Activated naive CD8-positive, alpha-beta T cell (primary cell): ENCODE measurements at regions not wholly inside any gene's neighbourhood (a gene's known extent, or its start where the extent isn't known, plus 50 kb on each side); places are given as distances from the start of the nearest gene placed in this dataset.
"Not testable (repeated sequence)": the region's sequence is repeated elsewhere in the genome, so short reads cannot be mapped to it uniquely, and the experiment has no call there.

ENCODE experiments used
- H3K27ac Mint-ChIP-seq: one replicate; pipeline ENCODE4 v1.8.0; 2021; ENCODE audit warnings: mixed read lengths
- H3K27me3 Mint-ChIP-seq: one replicate; pipeline ENCODE4 v1.8.0; 2021; ENCODE audit warnings: mixed read lengths
- H3K36me3 Mint-ChIP-seq: one replicate; pipeline ENCODE4 v1.8.0; 2021; ENCODE audit warnings: mixed read lengths
- H3K4me1 Mint-ChIP-seq: one replicate; pipeline ENCODE4 v1.8.0; 2021; ENCODE audit warnings: low read depth, mixed read lengths
- H3K4me3 Mint-ChIP-seq: one replicate; pipeline ENCODE4 v1.8.0; 2021; ENCODE audit warnings: mild to moderate bottlenecking, mixed read lengths
- H3K9me3 Mint-ChIP-seq: one replicate; pipeline ENCODE4 v1.8.0; 2021; ENCODE audit warnings: low read depth, mixed read lengths

DNA sequence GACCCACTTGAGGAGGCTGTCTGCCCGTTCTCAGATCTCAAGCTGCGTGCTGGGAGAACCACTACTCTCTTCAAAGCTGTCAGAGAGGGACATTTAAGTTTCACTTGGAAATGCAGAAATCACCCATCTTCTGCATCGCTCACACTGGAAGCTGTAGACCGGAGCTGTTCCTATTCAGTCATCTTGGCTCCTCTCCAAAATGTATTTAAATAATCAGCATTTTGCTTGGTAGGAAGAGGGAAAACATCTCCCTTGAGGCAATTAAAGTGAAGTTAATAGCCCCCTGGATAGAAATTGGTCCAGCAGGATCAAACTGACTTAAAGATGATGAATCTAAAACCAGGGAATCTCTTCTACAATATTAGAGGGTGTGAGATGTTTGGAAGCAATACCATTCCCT, 151.7 kb downstream of the CSNK2A3 start:
- not testable (repeated sequence) for H3K4me3 Mint-ChIP-seq, H3K36me3 Mint-ChIP-seq, H3K4me1 Mint-ChIP-seq, H3K9me3 Mint-ChIP-seq, H3K27ac Mint-ChIP-seq
- peaks cover 11% of the 10 kb centered on the region for H3K27me3 Mint-ChIP-seq

DNA sequence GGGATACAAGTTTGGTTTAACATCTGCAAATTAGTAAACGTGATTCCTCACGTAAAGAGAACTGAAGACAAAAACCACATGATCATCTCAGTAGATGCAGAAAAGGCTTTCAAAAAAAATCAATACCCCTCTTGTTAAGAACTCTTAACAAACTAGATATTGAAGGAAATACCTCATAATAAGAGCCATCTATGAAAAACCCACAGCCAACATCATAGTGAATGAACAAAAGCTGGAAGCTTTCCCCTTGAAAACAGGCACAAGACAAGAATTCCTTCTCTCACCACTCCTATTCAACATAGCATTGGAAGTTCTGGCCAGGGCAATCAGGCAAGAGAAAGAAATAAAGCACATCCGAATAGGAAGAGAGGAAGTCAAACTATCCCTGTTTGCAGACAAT, 160.5 kb downstream of the CSNK2A3 start:
- Mint-ChIP-seq H3K27me3 (peaks cover 5% of the 10 kb centered on the region), H3K9me3 (peaks cover 19% of the 10 kb centered on the region), H3K4me1 (no peaks in the 10 kb centered on the region), H3K4me3 (no peak overlapping the region), H3K36me3 (peaks cover 6% of the 10 kb centered on the region), H3K27ac (no peak overlapping the region)

DNA sequence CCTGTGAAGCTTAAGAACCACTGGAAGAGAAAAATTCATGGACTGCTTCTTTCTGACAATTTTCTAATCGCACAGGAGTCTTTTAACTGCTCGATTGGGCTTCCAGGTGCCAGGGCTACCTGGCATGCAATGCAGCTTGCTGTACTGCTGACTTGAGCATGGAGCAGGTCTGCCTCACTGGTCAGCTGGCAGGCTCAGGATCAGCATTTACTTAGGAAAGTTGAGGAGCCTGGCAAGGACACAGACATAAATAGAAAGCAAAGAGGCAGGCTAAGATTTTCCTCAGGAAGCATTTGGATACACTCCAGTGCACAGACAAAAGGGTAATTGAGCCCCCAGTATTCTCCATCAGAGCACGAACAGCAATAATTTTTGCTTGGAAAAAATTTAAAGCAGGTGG, 163.5 kb downstream of the CSNK2A3 start:
- Mint-ChIP-seq H3K4me1 (no peaks in the 10 kb centered on the region), H3K4me3 (no peak overlapping the region), H3K9me3 (peaks cover 19% of the 10 kb centered on the region), H3K36me3 (peaks cover 6% of the 10 kb centered on the region), H3K27ac (no peak overlapping the region), H3K27me3 (peaks cover 5% of the 10 kb centered on the region)

DNA sequence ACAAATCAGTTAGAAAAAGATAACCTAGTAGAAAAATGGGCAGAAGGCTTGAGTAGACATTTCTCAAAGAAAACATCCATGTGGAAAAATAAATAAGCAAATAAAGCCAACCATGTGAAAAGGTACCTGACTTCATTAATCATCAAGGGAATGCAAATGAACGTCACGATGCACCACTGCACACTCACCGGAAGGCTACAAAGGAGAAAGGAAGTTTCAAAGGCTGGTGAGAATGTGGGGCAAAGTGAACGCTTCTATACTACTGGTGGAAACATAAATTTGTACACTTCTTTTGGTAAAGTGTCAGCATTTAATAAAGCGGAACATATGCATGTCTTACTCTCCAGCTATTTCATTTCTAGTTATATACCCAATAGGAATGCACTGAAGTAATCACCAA, 166.8 kb downstream of the CSNK2A3 start:
- Mint-ChIP-seq H3K4me1 (no peaks in the 10 kb centered on the region), H3K36me3 (peaks cover 3% of the 10 kb centered on the region), H3K4me3 (no peak overlapping the region), H3K27ac (no peak overlapping the region), H3K9me3 (peaks cover 9% of the 10 kb centered on the region), H3K27me3 (peaks cover 3% of the 10 kb centered on the region)

DNA sequence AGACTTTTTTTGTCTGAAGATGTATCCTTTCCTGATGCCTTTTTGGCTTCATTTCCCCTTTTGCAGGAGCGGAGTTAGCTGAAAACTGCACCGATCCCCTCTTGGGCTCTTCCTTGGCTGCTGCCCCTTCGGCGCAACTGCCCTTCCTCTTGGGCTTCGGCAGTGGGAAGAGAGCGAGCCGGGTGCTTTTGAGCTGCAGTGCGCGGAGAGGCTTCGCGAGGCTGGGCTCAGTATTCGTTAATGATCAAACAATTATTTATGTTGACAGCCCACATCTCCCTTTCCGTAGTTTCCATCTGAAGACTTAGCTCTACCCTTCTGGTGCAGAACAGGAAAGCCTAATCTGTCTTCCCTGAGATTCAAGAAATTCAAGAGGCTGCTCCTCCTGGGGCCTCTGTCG, 170.8 kb downstream of the CSNK2A3 start:
- Mint-ChIP-seq H3K4me3 (no peak overlapping the region), H3K4me1 (no peaks in the 10 kb centered on the region), H3K9me3 (no peaks in the 10 kb centered on the region), H3K27ac (no peak overlapping the region), H3K27me3 (peaks cover 2% of the 10 kb centered on the region), H3K36me3 (no peaks in the 10 kb centered on the region)

DNA sequence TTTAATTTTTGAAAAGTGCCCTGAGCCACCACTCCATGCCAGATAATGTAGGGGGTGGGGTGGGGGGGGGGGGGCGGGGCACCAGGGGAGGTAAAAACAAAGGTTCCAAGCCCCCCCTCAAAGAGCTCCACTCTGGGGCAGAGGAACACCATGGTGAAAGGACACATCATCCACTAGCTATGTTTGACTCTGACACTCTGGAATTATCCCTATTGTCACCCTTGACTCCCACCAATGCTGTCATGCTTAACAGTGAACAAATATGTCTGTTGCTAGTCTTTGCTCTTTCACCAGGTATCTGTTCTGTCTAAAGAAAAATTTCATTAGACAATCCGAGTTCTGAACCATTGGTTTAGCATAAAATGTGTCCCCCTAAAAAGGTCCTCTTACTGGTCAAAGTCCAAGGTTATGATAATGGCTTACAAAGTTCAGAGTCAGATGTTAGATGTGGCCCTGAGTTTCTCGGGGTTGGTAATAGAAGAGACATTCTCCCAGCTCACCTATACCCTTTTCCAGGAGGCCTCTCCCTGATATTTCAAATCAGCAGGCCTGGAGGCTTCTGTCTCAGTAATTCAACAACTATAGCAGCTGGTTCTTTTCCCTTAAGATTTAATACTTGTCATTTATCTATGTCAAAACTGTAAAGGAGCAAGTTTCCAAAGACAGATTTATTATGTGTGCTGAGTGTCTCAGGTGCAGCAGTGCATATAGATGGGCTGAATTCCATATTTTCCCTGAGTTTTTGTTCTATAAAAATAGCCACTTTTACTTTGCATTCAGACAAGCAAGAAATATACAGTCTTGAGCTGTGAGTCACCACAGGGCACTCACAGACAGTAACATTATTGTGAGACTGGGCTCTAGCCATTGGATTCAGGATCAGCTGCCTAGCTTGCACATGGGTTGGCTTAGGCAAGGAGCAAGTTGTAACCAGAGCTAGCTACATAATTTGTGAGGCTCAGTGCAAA, 174.1 kb downstream of the CSNK2A3 start:
- H3K4me3 Mint-ChIP-seq, result no peak overlapping the region
- H3K27me3 Mint-ChIP-seq, result peaks cover 2% of the 10 kb centered on the region
- no peak overlapping the region for H3K27ac Mint-ChIP-seq
- no peaks in the 10 kb centered on the region for H3K4me1 Mint-ChIP-seq
- no peaks in the 10 kb centered on the region for H3K9me3 Mint-ChIP-seq
- no peaks in the 10 kb centered on the region for H3K36me3 Mint-ChIP-seq

DNA sequence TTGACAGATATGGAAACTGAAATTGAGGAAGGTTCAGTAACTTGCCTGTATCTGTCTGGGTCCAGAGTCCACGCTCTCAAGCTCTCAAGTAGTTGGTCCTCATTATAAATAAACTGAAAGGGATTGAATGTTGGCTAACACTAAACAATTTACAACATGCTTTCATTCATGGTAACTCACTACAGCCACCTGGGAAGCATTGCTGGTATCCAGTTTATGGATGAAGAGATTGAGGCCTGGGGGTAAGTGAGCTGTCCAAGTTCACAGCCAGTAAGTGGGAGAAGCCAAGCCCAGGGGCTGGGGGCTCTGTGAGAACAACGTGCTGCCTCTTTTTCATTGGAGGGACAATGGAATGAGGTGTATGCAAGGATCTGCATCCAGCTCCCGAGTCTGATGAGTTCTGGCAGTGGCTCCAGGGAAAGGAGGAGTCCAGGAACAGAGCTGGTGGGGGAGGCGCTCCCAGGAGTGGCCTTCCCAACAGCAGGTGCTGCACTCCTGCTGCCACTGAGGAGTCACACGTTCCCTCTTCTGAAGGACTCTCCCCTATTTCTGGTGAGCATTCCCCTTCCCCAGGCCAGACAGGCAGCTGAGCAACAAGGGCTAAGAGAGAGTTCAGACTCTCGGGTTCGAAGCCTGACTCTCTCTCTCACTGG, 175.8 kb downstream of the CSNK2A3 start:
- no peak overlapping the region for H3K27ac Mint-ChIP-seq
- H3K27me3 Mint-ChIP-seq, result peaks cover 2% of the 10 kb centered on the region
- peaks cover under 1% of the 10 kb centered on the region for H3K4me1 Mint-ChIP-seq
- H3K36me3 Mint-ChIP-seq, result no peaks in the 10 kb centered on the region
- H3K4me3 Mint-ChIP-seq, result no peak overlapping the region
- H3K9me3 Mint-ChIP-seq, result no peaks in the 10 kb centered on the region

DNA sequence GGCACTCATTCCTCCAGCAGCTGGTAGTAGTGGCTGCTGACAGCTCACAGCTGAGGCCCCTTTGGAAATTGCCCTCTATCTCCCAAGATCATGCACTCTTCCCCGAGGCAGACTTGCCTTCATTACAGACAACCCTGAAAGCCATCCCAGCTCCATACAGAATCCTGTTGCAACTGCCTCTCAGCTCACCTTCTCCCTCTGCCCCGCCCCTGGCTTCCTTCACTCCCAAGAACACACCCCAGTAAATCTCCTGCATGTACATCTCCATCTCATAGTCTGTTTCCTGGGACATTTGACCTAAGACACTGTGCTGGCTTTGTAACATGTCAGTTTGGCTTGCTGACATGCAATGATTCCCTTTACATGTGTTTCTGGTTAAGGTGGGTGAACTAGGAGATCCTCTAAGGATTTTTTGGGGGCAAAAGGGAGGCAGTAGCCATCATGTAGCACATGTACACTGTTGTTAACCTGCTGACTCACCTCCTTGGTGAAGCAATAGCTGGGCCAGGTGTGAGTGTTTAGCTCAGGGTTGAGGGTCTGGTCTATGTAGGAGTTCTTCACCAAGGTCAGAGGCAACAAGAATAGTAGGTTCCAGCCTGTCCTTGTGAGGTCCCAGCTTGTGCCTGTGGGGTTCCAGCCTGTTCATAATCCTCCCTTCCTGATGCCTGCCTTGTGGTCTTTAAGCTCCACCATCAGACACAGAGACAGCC, 179.6 kb downstream of the CSNK2A3 start:
- H3K4me3 Mint-ChIP-seq, result no peak overlapping the region
- H3K27ac Mint-ChIP-seq, result no peak overlapping the region
- H3K9me3 Mint-ChIP-seq, result no peaks in the 10 kb centered on the region
- H3K36me3 Mint-ChIP-seq, result no peaks in the 10 kb centered on the region
- H3K27me3 Mint-ChIP-seq, result no peaks in the 10 kb centered on the region
- peaks cover 11% of the 10 kb centered on the region for H3K4me1 Mint-ChIP-seq

DNA sequence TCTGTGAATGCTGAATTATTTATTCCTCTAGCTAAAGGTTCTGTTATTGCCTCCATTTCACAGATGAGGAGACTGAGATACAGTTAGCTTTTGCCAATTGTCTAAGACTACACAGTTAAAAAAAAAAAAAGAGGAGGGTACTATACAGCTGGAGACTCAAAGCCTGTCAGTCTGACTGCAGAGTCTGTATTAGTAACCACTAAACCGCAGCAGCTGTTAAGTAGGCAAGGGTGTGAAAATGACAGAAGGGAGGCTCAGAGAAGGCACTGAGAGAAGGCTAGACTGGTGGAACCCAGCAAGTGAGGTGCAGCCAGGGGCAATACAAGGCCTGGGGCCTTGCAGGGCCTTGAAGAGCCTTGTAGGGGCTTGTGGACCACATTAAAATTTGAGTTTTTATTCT, 181.2 kb downstream of the CSNK2A3 start:
- Mint-ChIP-seq H3K4me3 (no peak overlapping the region), H3K9me3 (no peaks in the 10 kb centered on the region), H3K27ac (no peak overlapping the region), H3K36me3 (no peaks in the 10 kb centered on the region), H3K27me3 (no peaks in the 10 kb centered on the region), H3K4me1 (peaks cover 11% of the 10 kb centered on the region)

DNA sequence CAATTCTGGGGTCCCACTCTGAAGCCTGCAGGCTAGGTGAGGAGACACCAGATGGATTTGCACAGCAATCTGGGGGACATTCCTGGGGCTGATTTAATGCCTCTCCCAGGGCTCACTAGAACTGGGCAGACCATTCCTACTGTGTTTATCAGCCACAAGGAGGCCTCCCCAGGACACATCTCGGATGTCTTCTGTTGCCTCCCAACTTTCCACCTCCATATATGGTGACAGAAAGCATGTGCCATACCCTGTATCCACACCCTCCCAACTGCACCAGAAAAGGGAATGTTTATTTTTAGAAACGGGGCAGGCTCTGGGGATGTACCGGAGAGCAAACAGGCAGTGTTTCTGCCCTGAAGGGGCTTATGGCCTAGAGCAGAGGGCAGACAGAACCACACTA, 181.8 kb downstream of the CSNK2A3 start:
- no peaks in the 10 kb centered on the region for H3K36me3 Mint-ChIP-seq
- no peaks in the 10 kb centered on the region for H3K9me3 Mint-ChIP-seq
- H3K4me1 Mint-ChIP-seq, result peaks cover 11% of the 10 kb centered on the region
- no peak overlapping the region for H3K4me3 Mint-ChIP-seq
- H3K27ac Mint-ChIP-seq, result no peak overlapping the region
- no peaks in the 10 kb centered on the region for H3K27me3 Mint-ChIP-seq

DNA sequence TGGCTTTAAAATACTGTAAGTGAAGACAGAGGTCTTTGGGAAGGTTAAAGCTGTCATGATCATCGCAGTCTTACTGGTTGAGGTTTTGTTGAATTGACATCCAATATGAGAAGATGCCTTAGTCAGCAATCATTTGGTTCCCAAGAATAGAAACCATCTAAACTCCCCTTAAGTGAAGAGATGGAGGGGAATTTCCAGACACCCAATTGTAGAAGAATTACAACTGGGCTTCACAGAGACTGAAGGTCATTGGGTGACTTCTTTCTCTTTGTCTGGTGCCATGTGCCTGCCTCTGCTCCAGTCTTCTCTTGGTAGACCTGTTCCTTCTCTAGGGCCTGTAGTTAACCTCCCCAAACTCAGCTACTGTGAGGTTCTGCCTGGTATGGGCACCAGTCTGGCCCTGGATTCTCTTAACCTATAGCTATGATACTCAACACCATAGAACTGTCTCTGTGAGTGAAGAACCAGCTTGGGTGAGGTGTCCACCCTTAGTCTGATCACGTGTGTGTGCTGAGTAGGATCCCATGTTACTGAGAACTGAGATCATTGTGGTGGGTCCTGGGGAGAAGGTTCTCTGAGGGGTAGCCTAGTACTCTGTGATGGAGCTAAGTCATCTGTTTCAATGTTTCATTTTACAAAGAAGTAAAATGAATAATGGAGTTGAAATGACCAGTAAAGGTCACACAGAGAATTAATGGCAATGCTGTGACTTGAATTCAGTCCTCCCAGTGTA, 182.5 kb downstream of the CSNK2A3 start:
- Mint-ChIP-seq H3K36me3 (no peaks in the 10 kb centered on the region), H3K4me3 (no peak overlapping the region), H3K27me3 (no peaks in the 10 kb centered on the region), H3K27ac (no peak overlapping the region), H3K9me3 (no peaks in the 10 kb centered on the region), H3K4me1 (peaks cover 11% of the 10 kb centered on the region)

DNA sequence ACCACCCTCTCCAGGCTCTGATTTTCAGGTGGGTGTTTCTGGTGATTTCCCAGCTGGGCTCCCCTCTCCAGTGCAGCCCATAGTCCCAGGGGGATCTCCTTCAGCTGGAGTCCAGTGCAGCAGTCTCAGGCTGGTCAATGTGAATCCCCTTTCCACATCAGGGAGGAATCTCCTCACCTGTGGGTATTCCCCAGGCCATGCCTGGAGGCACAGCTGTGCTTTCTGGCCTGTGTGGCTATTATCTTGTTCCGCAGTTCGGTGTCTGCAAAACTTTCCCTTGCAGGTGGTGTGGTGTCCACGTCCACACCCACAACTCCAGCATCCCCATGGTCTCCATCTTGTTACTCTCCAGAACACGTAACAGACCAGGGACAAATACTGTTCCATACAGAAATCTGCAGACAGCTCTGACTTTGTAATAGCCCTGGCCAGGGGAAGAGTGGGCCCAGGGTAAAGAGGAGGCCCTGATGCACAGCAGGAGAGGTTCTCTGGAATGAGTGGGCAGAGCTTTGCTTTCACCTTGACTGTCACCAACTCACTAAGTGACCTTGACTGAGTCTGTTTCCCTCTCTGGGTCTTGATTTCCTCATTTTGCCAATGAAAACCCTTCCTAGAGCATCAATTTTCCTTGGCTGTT, 183.2 kb downstream of the CSNK2A3 start:
- Mint-ChIP-seq H3K27me3 (no peaks in the 10 kb centered on the region), H3K4me1 (peaks cover 11% of the 10 kb centered on the region), H3K27ac (no peak overlapping the region), H3K4me3 (no peak overlapping the region), H3K36me3 (no peaks in the 10 kb centered on the region), H3K9me3 (no peaks in the 10 kb centered on the region)

DNA sequence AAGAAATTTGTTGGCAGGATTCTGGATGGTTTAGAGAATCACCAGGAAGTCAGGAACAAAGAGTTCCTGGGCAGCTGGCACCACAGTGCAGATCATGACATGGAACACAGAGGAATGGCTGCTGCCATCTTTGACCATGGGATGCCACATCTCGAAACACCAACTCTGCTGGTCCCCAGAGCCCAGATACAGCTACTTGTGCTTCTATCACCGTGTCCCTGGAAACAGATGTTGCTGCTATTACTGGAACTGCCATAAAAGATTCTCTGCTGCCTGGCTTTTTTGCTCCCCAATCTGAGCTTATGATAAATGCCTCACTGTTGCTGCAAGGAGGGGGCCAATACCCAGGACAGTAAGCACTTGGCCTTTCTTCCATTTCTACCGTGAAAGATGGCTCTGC, 185.2 kb downstream of the CSNK2A3 start:
- H3K27me3 Mint-ChIP-seq, result no peaks in the 10 kb centered on the region
- no peak overlapping the region for H3K27ac Mint-ChIP-seq
- no peak overlapping the region for H3K4me3 Mint-ChIP-seq
- no peaks in the 10 kb centered on the region for H3K9me3 Mint-ChIP-seq
- H3K36me3 Mint-ChIP-seq, result no peaks in the 10 kb centered on the region
- H3K4me1 Mint-ChIP-seq, result peaks cover 11% of the 10 kb centered on the region

DNA sequence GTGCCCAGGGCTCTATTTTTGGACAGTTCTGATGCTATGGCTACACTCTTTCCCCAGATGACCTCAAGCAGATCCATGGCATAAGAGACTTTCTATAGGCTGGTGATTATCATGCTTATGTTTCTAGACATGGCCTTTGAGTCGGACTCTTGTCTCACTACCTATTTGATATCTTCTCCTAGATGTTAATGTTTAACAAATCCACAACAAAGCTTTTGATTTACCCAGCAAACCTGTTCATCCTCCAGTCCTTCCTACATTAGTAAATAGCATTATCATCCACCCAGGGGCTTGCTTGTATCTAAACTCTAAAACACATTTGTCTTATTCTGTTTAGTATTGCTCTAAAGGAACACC, 188.7 kb downstream of the CSNK2A3 start:
- no peaks in the 10 kb centered on the region for H3K4me1 Mint-ChIP-seq
- no peaks in the 10 kb centered on the region for H3K36me3 Mint-ChIP-seq
- H3K9me3 Mint-ChIP-seq, result no peaks in the 10 kb centered on the region
- H3K27me3 Mint-ChIP-seq, result no peaks in the 10 kb centered on the region
- H3K4me3 Mint-ChIP-seq, result no peak overlapping the region
- no peak overlapping the region for H3K27ac Mint-ChIP-seq
